IMR-90 (cell line): ENCODE measurements at regions not wholly inside any gene's neighbourhood (a gene's known extent, or its start where the extent isn't known, plus 50 kb on each side); places are given as distances from the start of the nearest gene placed in this dataset.

Experiments
- CEBPB ChIP-seq: IDR thresholded peaks from 2 replicates; pipeline ENCODE4 v1.6.1; 2012; ENCODE audit warnings: low read depth, low read length, improper control_type of control experiment
- CHD1 ChIP-seq: IDR thresholded peaks from 2 replicates; pipeline ENCODE4 v1.6.1; 2012; ENCODE audit warnings: low read depth, low read length, improper control_type of control experiment
- CTCF ChIP-seq: conservative IDR thresholded peaks from 2 replicates; pipeline ENCODE4 v1.5.1; 2012; ENCODE audit warnings: mild to moderate bottlenecking, low read depth, low read length, improper control_type of control experiment
- FOS ChIP-seq: fragments of 150-350 bp; IDR thresholded peaks from 2 replicates; pipeline ENCODE4 v1.6.1; 2016; ENCODE audit warnings: low read depth, low read length
- MXI1 ChIP-seq: IDR thresholded peaks from 2 replicates; pipeline ENCODE4 v1.6.1; 2012; ENCODE audit warnings: low read depth, mild to moderate bottlenecking, low read length, moderate library complexity, borderline replicate concordance
- NFE2L2 ChIP-seq: fragments of 150-350 bp; IDR thresholded peaks from 2 replicates; pipeline ENCODE4 v1.6.1; 2016; ENCODE audit warnings: low read depth, mild to moderate bottlenecking, low read length
- POLR2A ChIP-seq: IDR thresholded peaks from 2 replicates; pipeline ENCODE4 v1.6.1; 2012; ENCODE audit warnings: mild to moderate bottlenecking, low read depth, low read length
- RAD21 ChIP-seq: IDR thresholded peaks from 2 replicates; pipeline ENCODE4 v1.6.1; 2012; ENCODE audit warnings: low read length, improper control_type of control experiment
- RFX5 ChIP-seq: IDR thresholded peaks from 2 replicates; pipeline ENCODE4 v1.8.0; 2012; ENCODE audit warnings: low read depth, mild to moderate bottlenecking, low read length, moderate library complexity

- no peak for TF ChIP-seq CEBPB
- no peak for TF ChIP-seq FOS
- TF ChIP-seq MXI1, result no peak
- no peak for TF ChIP-seq RAD21
- TF ChIP-seq CTCF, result no peak
- no peak for TF ChIP-seq POLR2A
- no peak for TF ChIP-seq RFX5
- no peak for TF ChIP-seq NFE2L2
- no peak for TF ChIP-seq CHD1
Observed at GRCh38 chr5:3929799-3930198, 334.2 kb downstream of the IRX1 start.
